Vagina (tissue), 2 donors: ENCODE measurements at regions not wholly inside any gene's neighbourhood (a gene's known extent, or its start where the extent isn't known, plus 50 kb on each side); places are given as distances from the start of the nearest gene placed in this dataset.
"Not testable (repeated sequence)": the region's sequence is repeated elsewhere in the genome, so short reads cannot be mapped to it uniquely, and the experiment has no call there.

ENCODE experiments used
- CTCF ChIP-seq, 3 experiments: fragments of 450-650 bp in 2 of 3; fragments of 200-600 bp in 1 of 3; sonication (generic) in 1 of 3; IDR thresholded peaks; one replicate each; pipeline ENCODE4 v1.5.1; 2017 to 2019; ENCODE audit warnings: antibody characterized with exemption in 3 of 3, mild to moderate bottlenecking in 2 of 3, moderate library complexity in 2 of 3
- POLR2A ChIP-seq, 2 donors: fragments of 450-650 bp; IDR thresholded peaks; one replicate each; pipeline ENCODE4 v1.6.1; 2017; ENCODE audit warnings: antibody characterized with exemption in 2 of 2, mild to moderate bottlenecking in 2 of 2, moderate library complexity in 2 of 2
- POLR2AphosphoS5 ChIP-seq, 2 donors: sonication (generic); formaldehyde crosslinking; IDR thresholded peaks; one replicate each; pipeline ENCODE4 v1.9.0; 2017; ENCODE audit warnings: antibody characterized with exemption in 2 of 2, mild to moderate bottlenecking in 2 of 2, low read depth in 1 of 2; ENCODE audit not compliant: insufficient read depth in 1 of 2

GRCh38 chr6:11842795-11843194, 64.2 kb upstream of the ADTRP start:
- TF ChIP-seq CTCF (IDR thresholded peaks at IDR 0.05); POLR2AphosphoS5 (IDR thresholded peaks at IDR 0.05; ENCODE audit: insufficient read depth in 1 of 2, low read depth in 1 of 2); POLR2A (IDR thresholded peaks at IDR 0.05): not testable (repeated sequence)
